GM12874 (cell line): ENCODE measurements at regions not wholly inside any gene's neighbourhood (a gene's known extent, or its start where the extent isn't known, plus 50 kb on each side); places are given as distances from the start of the nearest gene placed in this dataset.

Experiments used
- TF ChIP-seq, protein P1 (sequence below): IDR thresholded peaks from 2 replicates; pipeline ENCODE4 v1.5.1; 2011; ENCODE audit warnings: low read depth, mild to moderate bottlenecking, control low read depth, low read length, moderate library complexity; ENCODE audit not compliant: insufficient read depth

DNA sequence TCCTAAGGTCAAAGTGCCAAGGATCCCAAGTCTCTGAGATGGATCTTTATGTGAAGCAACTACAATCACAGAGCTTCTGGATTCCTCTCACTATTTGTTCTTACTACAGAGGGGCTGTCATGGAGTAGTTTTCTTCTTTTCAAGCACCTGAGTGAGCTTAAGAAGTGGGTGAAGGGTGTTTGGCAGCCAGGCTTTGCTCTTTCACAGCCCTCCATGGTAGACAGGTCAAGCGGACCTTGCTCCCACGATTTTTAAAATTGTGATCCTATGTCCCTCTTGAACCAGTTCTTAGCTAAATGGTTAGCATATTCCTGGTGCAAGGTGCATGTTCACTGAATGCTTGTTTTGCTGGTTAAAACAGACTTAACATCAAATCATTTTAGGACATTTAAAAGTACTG, 332.2 kb downstream of the GADD45G start:
- TF ChIP-seq, protein P1, sequence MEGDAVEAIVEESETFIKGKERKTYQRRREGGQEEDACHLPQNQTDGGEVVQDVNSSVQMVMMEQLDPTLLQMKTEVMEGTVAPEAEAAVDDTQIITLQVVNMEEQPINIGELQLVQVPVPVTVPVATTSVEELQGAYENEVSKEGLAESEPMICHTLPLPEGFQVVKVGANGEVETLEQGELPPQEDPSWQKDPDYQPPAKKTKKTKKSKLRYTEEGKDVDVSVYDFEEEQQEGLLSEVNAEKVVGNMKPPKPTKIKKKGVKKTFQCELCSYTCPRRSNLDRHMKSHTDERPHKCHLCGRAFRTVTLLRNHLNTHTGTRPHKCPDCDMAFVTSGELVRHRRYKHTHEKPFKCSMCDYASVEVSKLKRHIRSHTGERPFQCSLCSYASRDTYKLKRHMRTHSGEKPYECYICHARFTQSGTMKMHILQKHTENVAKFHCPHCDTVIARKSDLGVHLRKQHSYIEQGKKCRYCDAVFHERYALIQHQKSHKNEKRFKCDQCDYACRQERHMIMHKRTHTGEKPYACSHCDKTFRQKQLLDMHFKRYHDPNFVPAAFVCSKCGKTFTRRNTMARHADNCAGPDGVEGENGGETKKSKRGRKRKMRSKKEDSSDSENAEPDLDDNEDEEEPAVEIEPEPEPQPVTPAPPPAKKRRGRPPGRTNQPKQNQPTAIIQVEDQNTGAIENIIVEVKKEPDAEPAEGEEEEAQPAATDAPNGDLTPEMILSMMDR, result no peak

DNA sequence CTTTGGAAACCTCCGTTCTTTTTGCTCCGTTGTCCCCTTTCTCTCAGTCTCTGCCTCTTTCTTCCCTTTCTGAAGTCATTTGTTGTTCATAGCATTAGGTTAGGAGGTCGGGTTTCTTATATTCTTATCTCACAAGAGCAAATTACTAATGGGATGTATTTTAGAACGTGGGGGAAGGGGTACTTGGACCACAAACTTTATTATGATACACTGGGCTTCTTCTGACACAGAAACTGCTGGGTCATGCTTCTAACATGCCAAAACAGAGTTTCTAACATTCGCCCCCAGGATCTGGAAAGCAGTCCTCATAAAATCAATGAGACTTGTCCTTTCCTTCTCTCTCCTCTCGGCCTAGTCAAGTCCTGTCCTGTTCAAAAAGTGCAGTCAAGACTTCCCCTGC, 334.4 kb downstream of the GADD45G start:
- TF ChIP-seq, protein P1, result no peak

DNA sequence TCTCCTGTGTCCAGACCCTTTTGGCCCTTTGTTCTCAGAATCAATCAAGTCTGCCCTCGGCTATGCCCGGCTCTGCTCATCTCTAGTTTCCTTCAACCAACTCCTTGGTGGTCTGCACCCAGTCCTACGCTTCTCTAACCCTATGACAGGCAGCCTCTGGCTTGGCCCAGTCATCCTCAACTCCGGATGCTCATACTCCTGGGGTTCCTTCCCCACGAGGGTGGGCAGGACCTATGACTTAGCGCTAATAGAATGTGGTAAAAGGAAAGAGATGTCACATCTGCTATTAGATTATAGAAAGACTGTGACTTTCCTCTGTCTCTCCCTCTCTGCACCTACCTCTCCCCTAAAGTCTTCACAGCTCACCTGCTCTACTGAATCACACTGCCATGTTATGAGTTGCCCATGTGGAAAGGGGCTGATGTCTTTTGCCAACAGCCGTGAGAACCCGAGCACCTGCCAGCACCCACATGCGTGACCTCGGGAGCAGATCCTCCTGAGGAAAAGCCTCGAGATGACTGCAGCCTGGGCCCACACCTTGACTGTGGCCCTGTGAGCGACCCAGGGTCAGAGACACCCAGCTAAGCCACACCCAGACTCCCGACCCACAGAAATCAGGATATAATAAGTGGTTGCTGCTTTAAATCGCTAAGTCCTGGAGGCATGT, 334.9 kb downstream of the GADD45G start:
- TF ChIP-seq, protein P1, result no peak

DNA sequence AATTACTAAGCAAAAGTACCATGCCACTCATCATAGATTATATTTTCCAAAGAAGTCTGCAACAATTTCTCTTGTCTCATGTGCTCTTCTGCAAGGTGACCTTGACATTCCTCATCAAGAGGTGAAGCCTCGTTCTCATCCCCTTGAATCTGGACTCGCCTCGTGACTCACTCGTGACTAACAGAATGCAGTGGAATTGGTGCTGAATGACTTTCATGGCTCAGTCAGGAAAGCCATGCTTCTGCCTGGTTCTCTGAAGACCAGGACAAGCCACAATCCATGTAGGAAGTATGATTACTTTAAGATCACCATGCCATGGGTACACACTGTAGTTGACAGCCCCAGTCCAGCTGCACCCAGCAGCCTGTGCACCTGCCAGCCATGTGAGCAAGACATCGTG, 335.8 kb downstream of the GADD45G start:
- TF ChIP-seq, protein P1, result no peak

DNA sequence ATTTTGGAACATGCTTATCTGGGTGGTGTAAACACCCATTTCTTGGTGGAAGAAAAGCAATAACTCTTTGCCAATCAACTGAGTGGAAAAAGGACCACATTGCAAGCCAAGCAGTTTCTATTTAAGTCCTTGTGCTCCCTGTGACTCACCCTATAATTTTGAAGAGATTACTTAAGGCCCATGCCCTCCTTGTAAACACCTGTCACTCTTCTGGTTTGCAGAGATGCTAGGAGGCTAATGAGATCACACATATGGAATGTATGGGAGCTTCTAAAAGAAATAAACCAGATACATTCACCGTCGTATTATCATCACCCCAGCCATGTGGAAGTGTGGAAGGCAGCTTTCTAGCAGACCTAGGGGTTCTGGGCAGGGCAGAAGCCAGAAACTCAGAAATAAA, 337.1 kb downstream of the GADD45G start:
- TF ChIP-seq, protein P1, result no peak

DNA sequence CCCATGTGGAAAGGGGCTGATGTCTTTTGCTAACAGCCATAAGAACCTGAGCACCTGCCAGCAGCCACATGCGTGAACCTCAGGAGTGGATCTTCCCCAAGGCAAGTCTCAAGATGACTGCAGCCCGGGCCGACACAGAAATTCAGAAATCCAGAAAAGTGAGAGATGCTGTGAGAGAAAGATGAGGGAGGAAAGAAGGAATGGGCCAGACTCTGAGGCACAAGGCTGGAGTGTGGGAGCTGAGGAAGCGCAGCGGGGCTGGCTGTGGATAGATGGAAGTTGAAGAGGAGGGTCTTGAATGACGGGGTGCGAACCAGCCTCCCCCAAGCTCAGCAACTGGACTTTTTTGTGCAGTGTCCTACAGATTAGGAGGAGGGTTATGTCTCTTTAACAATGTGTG, 337.8 kb downstream of the GADD45G start:
- TF ChIP-seq, protein P1, result no peak

DNA sequence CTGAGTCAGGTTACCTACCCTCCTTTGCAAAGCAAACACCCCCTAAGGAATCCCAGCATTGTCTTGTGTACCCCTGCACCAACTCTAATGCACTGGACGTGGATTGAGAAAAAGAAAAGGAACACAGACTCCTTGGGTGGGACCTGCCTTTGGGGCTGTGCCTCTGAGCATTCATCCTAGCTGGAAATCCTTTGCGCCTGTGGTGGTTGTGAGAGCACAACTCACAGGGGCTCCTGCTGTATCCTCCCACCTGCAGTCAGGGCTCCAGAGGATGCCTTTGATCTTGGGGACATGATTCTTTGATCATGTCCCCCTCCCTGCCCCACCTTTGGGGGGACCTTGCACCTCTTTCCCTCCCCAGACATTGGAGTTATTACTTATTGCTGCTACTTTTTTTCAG, 338.5 kb downstream of the GADD45G start:
- TF ChIP-seq, protein P1, result no peak
